Caco-2 (cell line): ENCODE measurements at regions not wholly inside any gene's neighbourhood (a gene's known extent, or its start where the extent isn't known, plus 50 kb on each side); places are given as distances from the start of the nearest gene placed in this dataset.

ENCODE experiments used
- BruUV-seq: library from RNA; stranded (reverse); fragments of 400-500 nt; replicated peaks from 2 replicates; lab custom pipeline; 2021; lab: Mats Ljungman, UMichigan
- CTCF ChIA-PET: fragments of 300-600 bp; sonication (Branson Sonifier 250); formaldehyde crosslinking; loops from one replicate; lab custom pipeline; 2022; ENCODE audit warnings: antibody characterized with exemption; lab: Charles Lee
- POLR2A ChIA-PET: fragments of 300-600 bp; sonication (Branson Sonifier 250); formaldehyde crosslinking; loops from one replicate; lab custom pipeline; 2022; ENCODE audit warnings: antibody characterized with exemption; lab: Charles Lee
- DNase-seq, 2 experiments: peaks; one replicate each; pipeline versions ENCODE4 v3.0.0 to v3.0.0-alpha.2; 2020 to 2022
- H3K27me3 ChIP-seq: replicated peaks from 2 replicates; pipeline ENCODE4 v1.6.0; 2011; ENCODE audit warnings: low read length; ENCODE audit not compliant: control insufficient read depth, insufficient read depth
- H3K36me3 ChIP-seq: 2 replicates; pipeline ENCODE4 v1.5.1; 2011; ENCODE audit warnings: low read length; ENCODE audit not compliant: control insufficient read depth, insufficient read depth
- H3K4me1 ChIP-seq: fragments of 250-450 bp; sonication (Bioruptor Pico); 2 replicates; pipeline ENCODE4 v1.5.1; 2020; ENCODE audit warnings: mild to moderate bottlenecking
- H3K4me3 ChIP-seq: 2 replicates; pipeline ENCODE4 v1.5.1; 2011; ENCODE audit warnings: low read depth, mild to moderate bottlenecking, control low read depth, low read length
- H3K9me3 ChIP-seq: fragments of 250-450 bp; sonication (Bioruptor Pico); 2 replicates; pipeline ENCODE4 v1.5.1; 2020; ENCODE audit warnings: mild to moderate bottlenecking, moderate library complexity
- H3K27ac Mint-ChIP-seq: one replicate; pipeline ENCODE4 v1.8.0; 2022; ENCODE audit warnings: mixed read lengths; ENCODE audit not compliant: unreplicated experiment
- H3K27me3 Mint-ChIP-seq: one replicate; pipeline ENCODE4 v1.8.0; 2022; ENCODE audit warnings: mixed read lengths; ENCODE audit not compliant: insufficient read depth, unreplicated experiment
- H3K36me3 Mint-ChIP-seq: one replicate; pipeline ENCODE4 v1.8.0; 2022; ENCODE audit warnings: mild to moderate bottlenecking, mixed read lengths; ENCODE audit not compliant: insufficient read depth, unreplicated experiment
- H3K4me1 Mint-ChIP-seq: one replicate; pipeline ENCODE4 v1.8.0; 2022; ENCODE audit warnings: low read depth, mixed read lengths; ENCODE audit not compliant: unreplicated experiment
- H3K4me3 Mint-ChIP-seq: one replicate; pipeline ENCODE4 v1.8.0; 2022; ENCODE audit warnings: mild to moderate bottlenecking, moderate library complexity, mixed read lengths; ENCODE audit not compliant: unreplicated experiment
- H3K9me3 Mint-ChIP-seq: one replicate; pipeline ENCODE4 v1.8.0; 2022; ENCODE audit warnings: mixed read lengths; ENCODE audit not compliant: unreplicated experiment
- intact Hi-C: fragments of 100-400 bp; cut with micrococcal nuclease; formaldehyde crosslinking; loops from one replicate; pipeline ENCODE4 v1.10.0; 2022; ENCODE audit not compliant: unreplicated experiment
- TF ChIP-seq, protein P1 (sequence below), 2 experiments: fragments of 200-600 bp in 1 of 2; IDR thresholded peaks; 1 replicate in 1 of 2; 2 replicates in 1 of 2; pipeline versions ENCODE4 v1.5.1 to v1.8.0; 2011 to 2022; ENCODE audit warnings: antibody characterized with exemption in 1 of 2, control low read depth in 1 of 2, inconsistent platforms in 1 of 2, low read depth in 1 of 2, low read length in 1 of 2, mild to moderate bottlenecking in 1 of 2, moderate library complexity in 1 of 2; ENCODE audit not compliant: insufficient read depth in 1 of 2, severe bottlenecking in 1 of 2, unreplicated experiment in 1 of 2

DNA sequence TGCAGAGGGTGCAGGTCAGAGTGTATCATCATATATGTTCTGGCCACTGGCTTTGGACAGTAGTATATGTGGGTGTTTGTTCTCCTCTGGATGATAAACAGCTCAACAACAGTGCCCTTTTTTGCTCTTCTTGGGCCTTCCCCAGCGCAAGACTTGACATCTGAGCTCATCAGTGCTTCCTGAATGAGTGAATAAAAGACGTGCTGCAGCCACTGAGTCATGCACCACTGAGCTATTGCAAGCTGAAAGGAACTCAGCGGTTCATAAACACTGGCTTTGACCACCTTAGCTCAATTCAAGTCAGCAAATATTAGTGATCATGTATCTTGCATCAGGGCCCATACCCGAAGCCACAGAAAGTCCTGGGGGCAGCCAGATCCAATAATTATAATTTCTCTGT lies 105.3 kb upstream of the KCNG1 start:
- ChIA-PET CTCF (interaction anchor here (0.6 to 1.3 kb wide), 2 partner anchors 141 to 573 kb away, joined by 3 to 4 read pairs; no protein-coding TSS in a partner anchor), POLR2A (no interaction called here)
- TF ChIP-seq, protein P1, sequence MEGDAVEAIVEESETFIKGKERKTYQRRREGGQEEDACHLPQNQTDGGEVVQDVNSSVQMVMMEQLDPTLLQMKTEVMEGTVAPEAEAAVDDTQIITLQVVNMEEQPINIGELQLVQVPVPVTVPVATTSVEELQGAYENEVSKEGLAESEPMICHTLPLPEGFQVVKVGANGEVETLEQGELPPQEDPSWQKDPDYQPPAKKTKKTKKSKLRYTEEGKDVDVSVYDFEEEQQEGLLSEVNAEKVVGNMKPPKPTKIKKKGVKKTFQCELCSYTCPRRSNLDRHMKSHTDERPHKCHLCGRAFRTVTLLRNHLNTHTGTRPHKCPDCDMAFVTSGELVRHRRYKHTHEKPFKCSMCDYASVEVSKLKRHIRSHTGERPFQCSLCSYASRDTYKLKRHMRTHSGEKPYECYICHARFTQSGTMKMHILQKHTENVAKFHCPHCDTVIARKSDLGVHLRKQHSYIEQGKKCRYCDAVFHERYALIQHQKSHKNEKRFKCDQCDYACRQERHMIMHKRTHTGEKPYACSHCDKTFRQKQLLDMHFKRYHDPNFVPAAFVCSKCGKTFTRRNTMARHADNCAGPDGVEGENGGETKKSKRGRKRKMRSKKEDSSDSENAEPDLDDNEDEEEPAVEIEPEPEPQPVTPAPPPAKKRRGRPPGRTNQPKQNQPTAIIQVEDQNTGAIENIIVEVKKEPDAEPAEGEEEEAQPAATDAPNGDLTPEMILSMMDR (IDR thresholded peaks at IDR 0.05; ENCODE audit: insufficient read depth in 1 of 2, low read depth in 1 of 2, low read length in 1 of 2, severe bottlenecking in 1 of 2, unreplicated experiment in 1 of 2): no peak
- no TSS peak for BruUV-seq
- no peaks in the 10 kb centered on the region for H3K36me3 Mint-ChIP-seq
- intact Hi-C loops: no loop called here
- no peak for DNase-seq
- Histone ChIP-seq H3K4me3 (no peak overlapping the region), H3K9me3 (no peaks in the 10 kb centered on the region), H3K4me1 (no peaks in the 10 kb centered on the region), H3K36me3 (no peaks in the 10 kb centered on the region), H3K27me3 (peaks cover 2% of the 10 kb centered on the region)
- no peak overlapping the region for H3K27ac Mint-ChIP-seq
- peaks cover 13% of the 10 kb centered on the region for H3K27me3 Mint-ChIP-seq
- H3K9me3 Mint-ChIP-seq: no peaks in the 10 kb centered on the region
- no peak overlapping the region for H3K4me3 Mint-ChIP-seq
- peaks cover 7% of the 10 kb centered on the region for H3K4me1 Mint-ChIP-seq

DNA sequence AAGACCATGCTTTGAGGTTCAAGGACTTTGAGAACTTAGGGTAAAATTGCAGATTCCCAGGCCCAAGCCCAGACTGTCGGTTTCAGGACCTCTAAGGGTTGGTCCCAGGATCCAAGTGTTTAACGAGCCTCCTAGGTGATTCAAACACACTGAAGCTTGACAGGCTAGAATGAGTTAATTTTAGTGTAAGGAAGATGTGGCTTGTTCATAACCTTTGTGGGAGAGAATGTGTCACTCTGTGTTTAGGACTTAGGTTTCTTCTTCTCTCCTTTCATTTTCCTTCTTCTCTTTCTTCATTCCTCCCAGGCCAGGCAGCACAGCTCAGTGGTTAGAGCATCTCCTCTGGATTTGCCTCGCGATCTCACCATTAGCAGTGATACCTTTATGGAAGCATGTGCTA lies 104.8 kb upstream of the KCNG1 start:
- Mint-ChIP-seq H3K9me3 (no peaks in the 10 kb centered on the region), H3K4me3 (no peak overlapping the region), H3K27me3 (peaks cover 14% of the 10 kb centered on the region), H3K4me1 (peaks cover 7% of the 10 kb centered on the region), H3K27ac (no peak overlapping the region), H3K36me3 (no peaks in the 10 kb centered on the region)
- no TSS peak for BruUV-seq
- no peaks in the 10 kb centered on the region for H3K36me3 ChIP-seq
- ChIA-PET CTCF (interaction anchor here (0.6 kb wide), 1 partner anchor 573 kb away, joined by 3 read pairs; no protein-coding TSS in a partner anchor), POLR2A (no interaction called here)
- DNase-seq: no peak
- intact Hi-C loops: no loop called here
- H3K27me3 ChIP-seq: peaks cover 2% of the 10 kb centered on the region
- no peaks in the 10 kb centered on the region for H3K9me3 ChIP-seq
- H3K4me1 ChIP-seq: no peaks in the 10 kb centered on the region
- no peak overlapping the region for H3K4me3 ChIP-seq
- TF ChIP-seq, protein P1 (IDR thresholded peaks at IDR 0.05; ENCODE audit: insufficient read depth in 1 of 2, low read depth in 1 of 2, low read length in 1 of 2, severe bottlenecking in 1 of 2, unreplicated experiment in 1 of 2): no peak

- Mint-ChIP-seq H3K27ac (no peak overlapping the region), H3K36me3 (no peaks in the 10 kb centered on the region), H3K9me3 (no peaks in the 10 kb centered on the region), H3K27me3 (peaks cover 19% of the 10 kb centered on the region), H3K4me3 (no peak overlapping the region), H3K4me1 (peaks cover 7% of the 10 kb centered on the region)
- BruUV-seq: no TSS peak
- peak in 1 of 2 experiments; percentile 28 for DNase-seq
- Histone ChIP-seq H3K27me3 (peaks cover 2% of the 10 kb centered on the region), H3K4me3 (no peak overlapping the region), H3K9me3 (no peaks in the 10 kb centered on the region), H3K36me3 (no peaks in the 10 kb centered on the region), H3K4me1 (no peaks in the 10 kb centered on the region)
- TF ChIP-seq, protein P1 (IDR thresholded peaks at IDR 0.05; ENCODE audit: insufficient read depth in 1 of 2, low read depth in 1 of 2, low read length in 1 of 2, severe bottlenecking in 1 of 2, unreplicated experiment in 1 of 2): no peak
- POLR2A ChIA-PET: no interaction called here
- intact Hi-C loops: no loop called here
- CTCF ChIA-PET: interaction anchor here (1.0 kb wide), 1 partner anchor 139 kb away, joined by 3 read pairs; no protein-coding TSS in a partner anchor
Measured at GRCh38 chr20:51126337-51126736, 103.4 kb upstream of the KCNG1 start.
